GM18858 (cell line): ENCODE measurements at regions not wholly inside any gene's neighbourhood (a gene's known extent, or its start where the extent isn't known, plus 50 kb on each side); places are given as distances from the start of the nearest gene placed in this dataset.

Source experiments
- ATAC-seq: cut with Tn5 transposase; IDR thresholded peaks from one replicate; pipeline ENCODE4 v1.9.1; 2021; ENCODE audit not compliant: unreplicated experiment

DNA sequence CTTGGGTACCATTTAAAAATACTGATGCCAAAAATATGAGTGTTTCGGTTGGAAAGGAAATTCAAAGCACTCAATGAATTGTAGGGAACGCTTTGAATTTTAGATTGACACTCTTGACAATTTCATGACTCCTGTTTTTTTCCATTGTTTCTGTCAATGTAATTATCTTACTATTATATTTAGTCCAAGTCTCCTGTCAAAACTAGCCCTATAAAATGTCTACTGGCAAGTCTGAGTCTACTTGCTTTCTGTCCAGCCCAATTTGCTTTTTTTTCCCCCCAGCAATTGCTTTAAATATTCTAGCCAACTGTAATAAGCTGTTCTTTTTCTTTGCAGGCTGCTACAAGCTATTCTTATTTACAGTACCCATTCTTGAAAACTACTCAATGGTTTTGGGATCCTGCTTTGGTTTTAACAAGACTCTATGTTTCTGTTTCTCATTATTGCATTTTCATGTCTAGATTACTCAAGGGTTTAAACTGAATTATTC, 1103.9 kb upstream of the GJE1 start:
- no peak for ATAC-seq

DNA sequence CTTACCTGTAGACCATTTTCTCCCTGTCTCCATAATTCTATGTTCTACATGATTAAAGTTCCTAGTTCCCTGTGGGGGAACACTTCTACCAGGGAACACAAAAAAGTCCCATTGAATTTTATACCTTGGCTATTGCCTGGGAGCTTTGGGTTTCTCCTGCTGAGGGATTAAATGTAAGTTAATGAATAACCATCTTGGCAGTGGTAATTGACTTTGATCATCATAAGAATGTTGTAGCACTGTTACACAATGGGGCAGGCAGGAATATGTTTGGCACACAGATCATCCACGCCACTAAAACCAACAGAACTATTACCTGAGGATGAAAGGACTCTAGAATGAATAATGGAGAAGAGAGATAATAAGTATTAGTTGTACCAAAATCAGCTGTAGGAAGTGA, 1106.2 kb upstream of the GJE1 start:
- no peak for ATAC-seq

- ATAC-seq = no peak
Measured at GRCh38 chr6:141024526-141024925, 1108.2 kb upstream of the GJE1 start.

GRCh38 chr6:141017941-141018340, 1114.8 kb upstream of the GJE1 start:
- no peak for ATAC-seq

DNA sequence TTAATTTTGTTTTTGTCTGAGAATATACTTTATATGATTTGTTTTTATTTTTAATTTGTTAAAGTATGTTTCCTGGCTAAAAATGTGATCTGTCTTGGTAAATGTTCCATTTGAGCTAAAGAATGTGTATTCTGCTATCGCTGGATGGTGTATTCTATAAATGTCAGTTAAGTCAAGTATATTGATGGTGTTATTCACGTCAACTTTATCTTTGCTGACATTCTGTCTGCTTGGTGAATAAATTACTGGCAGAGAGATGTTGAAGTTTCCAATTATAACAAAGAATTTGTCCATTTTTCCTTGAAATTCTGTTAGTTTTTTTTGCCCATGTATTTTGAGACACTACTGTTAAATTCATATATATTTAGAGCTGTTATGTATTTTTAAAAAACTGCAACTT, 1131.8 kb upstream of the GJE1 start:
- ATAC-seq = no peak

DNA sequence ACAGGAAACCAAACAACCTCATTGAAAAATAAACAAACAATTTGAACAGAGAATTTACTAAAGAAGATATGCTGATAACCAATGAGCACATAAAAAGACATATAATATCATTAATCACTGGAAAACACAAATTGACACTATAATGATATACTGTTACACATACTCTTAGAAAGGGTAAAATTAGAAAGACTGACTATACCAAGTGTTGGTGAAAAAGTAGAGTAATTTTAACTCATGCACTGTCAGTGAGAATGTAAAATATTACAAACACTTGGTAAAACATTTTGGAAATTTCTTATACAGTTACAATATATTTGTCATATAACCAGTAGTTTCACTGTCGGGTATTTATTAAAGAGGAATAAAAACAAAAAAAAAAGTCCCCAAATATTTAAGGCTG, 1139.2 kb upstream of the GJE1 start:
- no peak for ATAC-seq

DNA sequence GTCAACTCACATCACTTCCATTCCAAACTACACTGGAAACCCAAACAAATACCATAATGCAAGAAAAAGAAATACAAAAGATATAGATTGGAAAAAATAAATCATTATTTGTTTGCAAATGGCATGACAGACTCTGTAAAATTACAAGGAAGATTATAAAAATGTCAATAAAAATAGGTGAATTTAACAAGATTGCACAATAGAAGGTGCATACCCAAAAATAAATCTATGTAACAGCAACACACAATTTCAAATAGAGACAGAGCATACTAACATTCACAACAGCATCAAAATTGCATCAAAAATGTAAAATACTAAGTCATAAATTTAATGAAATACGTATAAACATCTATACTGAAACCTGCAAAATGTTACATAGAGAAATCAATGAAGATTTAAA, 1140.0 kb upstream of the GJE1 start:
- no peak for ATAC-seq

- ATAC-seq = no peak
Measured at GRCh38 chr6:140988780-140989179, 1143.9 kb upstream of the GJE1 start.

GRCh38 chr6:140987364-140988155, 1145.2 kb upstream of the GJE1 start:
- ATAC-seq = no peak

GRCh38 chr6:140985679-140986275, 1146.9 kb upstream of the GJE1 start:
- ATAC-seq = no peak

- ATAC-seq = no peak
Measured at GRCh38 chr6:140980265-140980887, 1152.3 kb upstream of the GJE1 start.

- no peak for ATAC-seq
Measured at GRCh38 chr6:140979642-140980091, 1153.1 kb upstream of the GJE1 start.

DNA sequence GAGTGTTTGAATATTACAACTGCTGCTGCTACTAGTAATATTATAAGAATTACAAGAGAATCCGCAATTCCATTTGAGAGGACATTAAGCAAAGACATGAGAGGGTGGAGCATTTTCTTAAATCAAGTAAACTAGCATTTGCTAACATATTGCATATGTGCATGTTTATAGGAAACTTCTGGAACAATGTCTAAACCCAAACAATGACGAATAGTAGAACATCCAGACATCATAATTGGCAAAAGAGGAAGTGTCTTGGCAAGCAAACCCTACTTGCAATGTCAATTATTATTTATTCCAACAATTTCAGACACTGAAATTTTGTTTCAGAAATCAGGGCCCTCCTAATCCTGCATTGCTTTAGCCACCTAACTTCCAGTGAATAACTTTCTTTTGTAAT, 1155.3 kb upstream of the GJE1 start:
- no peak for ATAC-seq

- no peak for ATAC-seq
Measured at GRCh38 chr6:140976806-140977205, 1155.9 kb upstream of the GJE1 start.

DNA sequence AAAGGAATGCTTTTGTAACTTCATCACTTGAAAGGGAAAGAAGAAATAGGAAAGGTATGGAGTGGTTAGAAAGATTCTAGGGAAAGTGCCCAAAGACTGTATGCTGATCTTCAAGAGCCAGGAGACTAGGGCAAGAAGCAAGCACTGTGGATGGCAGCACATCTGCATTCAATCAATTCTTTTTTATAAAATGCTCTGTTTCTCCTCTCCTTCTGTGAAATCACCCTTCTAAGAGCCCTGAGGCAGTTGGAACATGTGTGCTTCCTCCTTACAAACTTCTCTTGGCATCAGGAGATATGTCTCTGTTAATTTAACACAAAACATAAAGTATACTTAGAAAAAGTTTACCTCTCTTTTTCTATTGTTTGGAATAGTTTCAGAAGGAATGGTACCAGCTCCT, 1162.2 kb upstream of the GJE1 start:
- no peak for ATAC-seq

DNA sequence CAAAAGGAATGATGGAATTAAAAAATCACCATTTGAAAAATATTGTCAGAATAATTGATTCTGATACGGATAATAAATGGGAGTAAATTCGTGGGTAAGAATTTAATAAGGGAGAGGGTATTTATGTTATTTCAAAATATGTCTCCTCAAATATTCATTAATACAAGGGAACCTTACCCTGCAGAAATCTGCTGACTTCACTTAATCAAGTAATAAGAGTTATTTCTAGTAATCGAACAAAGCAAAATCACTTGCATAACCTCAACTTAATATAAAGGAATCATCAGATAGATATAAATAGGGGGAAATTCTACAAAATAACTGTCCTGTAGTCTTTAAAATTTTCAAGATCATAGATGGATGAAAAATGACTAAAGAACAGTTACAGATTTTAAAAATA, 1164.7 kb upstream of the GJE1 start:
- ATAC-seq = no peak

DNA sequence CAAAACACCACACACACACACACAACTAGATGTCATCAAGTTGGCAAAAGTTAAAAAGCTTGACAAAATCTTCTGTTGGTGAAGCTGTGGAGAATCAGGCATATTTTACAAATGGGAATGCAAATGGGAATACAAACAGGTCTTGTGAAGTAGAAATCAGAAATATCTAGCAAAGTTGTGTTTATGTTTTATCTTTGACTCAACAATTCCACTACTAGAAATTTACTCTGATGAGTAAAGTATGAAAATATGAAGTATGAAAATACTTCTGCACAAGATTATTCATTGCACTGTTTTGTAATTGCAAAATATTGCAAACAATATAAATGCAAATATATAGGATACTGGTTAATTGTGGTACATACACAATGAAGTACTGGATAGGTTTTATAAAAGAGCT, 1166.0 kb upstream of the GJE1 start:
- ATAC-seq = no peak

GRCh38 chr6:140960566-140960965, 1172.2 kb upstream of the GJE1 start:
- ATAC-seq = no peak

DNA sequence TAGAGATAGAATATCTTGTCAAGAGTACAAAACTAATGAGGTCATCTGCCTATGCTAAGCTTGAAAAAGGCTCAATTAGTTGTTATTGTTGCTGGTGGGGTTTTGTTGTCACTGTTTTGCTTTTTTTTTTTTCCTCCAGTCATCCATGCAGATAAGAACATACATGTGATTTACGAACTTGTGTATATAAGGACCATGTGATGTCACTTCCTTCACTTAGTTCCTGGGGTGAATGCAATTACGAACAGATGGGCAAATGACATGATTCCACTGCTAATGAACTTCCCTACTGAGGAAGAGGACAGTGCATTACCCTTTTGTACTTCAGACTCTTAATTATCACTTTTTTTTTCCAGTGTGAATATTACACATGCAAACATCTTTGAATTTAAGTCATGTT, 1175.3 kb upstream of the GJE1 start:
- no peak for ATAC-seq

GRCh38 chr6:140956571-140957369, 1176.0 kb upstream of the GJE1 start:
- no peak for ATAC-seq

DNA sequence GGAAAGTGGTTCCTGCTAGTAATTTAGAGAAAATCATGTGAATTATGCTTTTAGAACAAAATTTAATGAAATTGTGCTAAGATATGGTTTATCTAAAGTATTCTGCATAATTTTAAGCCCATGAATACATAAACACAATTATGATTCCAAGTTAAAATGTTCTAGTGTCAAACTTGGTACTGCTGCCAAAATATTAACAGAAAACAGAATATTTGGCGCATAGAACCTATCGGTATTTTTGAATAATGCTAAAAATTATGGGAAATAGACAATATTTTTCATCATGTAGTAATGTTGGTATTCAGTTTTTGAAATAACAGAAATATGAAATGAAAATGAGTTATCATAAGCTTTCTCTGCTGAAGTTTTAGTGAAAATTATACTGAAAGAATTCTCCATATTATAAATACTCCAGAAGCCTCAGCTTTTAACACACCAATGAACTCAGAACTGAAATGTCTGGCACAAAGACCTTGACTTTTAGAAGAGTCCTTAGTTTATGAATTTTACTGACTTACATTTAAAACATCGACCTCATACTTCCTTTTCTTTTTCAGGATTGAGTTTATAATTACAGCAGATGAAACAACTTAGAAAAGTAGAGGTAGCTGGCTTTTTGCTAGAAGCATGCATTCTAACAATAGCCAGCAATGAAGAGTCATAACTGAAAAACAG, 1192.3 kb upstream of the GJE1 start:
- ATAC-seq = no peak
